ENCODE measurements at regions not wholly inside any gene's neighbourhood (a gene's known extent, or its start where the extent isn't known, plus 50 kb on each side); places are given as distances from the start of the nearest gene placed in this dataset.

GRCh38 chr7:113804475-113805095 is 114.2 kb downstream of the PPP1R3A start:
- no peak for TF ChIP-seq CTCF (IDR thresholded peaks at IDR 0.05)
- no peak for TF ChIP-seq EP300 (IDR thresholded peaks at IDR 0.05)
